CMK (cell line): ENCODE measurements at regions not wholly inside any gene's neighbourhood (a gene's known extent, or its start where the extent isn't known, plus 50 kb on each side); places are given as distances from the start of the nearest gene placed in this dataset.
"Not testable (repeated sequence)": the region's sequence is repeated elsewhere in the genome, so short reads cannot be mapped to it uniquely, and the experiment has no call there.

Source experiments
- DNase-seq: peaks from one replicate; pipeline ENCODE4 v3.0.0-alpha.2; 2010; ENCODE audit warnings: low read depth

- not testable (repeated sequence) for DNase-seq
Observed at GRCh38 chr1:146504121-146504520, 275.3 kb upstream of the NOTCH2NLA start.

- not testable (repeated sequence) for DNase-seq
Observed at GRCh38 chr1:146487555-146487954, 258.7 kb upstream of the NOTCH2NLA start.

DNA sequence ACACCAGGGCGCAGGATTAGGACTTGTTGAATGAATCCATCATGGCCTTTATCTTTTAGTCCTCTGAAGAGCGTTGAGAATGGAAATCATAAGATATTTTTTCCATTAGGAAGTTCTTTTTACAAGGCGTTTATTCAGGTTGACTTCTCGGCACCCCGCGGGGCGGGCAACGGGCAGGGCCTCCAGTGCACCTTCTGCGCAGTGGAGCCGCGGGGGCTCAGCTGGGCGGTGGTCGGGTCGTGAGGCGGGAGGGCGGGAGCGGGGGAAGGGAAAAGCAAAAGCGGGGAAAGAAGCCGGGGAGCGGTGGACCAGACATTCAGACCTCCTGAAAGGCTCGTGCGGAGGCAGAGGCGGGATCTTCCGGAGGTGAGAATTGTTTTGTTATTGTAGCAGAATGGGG lies 258.3 kb upstream of the NOTCH2NLA start:
- DNase-seq: not testable (repeated sequence)

DNA sequence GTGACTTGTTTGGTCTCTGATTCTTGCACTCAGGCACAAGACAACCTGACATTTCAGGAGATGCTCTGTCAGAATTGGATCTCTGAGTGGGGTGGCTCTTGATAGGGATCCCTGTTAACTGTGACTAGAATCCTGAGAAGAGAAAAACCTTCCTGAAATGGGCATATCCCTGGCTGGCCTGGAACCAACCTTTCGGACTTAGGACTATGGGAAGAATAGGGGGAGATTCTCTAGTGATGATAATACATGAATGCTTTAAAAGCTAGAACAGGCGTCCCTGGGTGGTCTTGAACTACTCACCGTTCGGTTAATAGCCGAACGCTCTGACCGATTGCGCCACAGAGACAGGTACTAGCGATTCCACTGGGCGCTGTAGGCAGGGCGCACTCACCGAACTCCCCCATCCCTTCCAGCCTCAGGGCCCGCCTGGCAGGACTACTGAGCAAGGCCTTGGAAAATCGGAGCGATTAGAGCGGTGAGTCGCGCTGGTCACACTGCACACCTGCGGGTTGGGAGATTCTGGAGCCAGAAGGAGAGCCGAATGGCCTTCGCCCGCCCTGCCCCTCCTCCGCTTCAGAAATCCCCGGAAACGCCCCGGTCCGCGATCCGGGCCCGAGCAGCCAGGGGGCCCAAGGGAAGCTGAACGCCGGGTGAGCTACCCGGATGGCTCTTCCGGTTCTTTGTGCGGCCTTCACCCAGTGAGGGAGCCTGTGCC lies 257.6 kb upstream of the NOTCH2NLA start:
- not testable (repeated sequence) for DNase-seq

DNA sequence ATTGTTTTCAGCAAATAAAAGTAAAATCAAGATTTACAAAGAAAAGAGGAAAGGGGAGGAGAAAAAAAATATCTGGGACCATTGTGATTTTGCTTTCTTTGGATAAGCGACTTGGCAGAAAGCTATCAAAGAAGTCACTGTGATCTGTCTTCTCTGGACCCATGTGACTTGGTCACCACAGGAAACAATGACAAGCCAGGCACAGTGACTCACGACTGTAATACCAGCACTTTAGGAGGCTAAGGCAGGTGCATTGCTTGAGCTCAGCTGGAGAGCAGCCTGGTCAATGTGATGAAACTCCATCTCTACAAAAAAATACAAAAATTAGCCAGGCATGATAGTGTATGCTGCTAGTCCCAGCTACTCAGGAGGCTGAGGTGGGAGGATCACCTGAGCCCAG lies 255.4 kb upstream of the NOTCH2NLA start:
- not testable (repeated sequence) for DNase-seq

DNA sequence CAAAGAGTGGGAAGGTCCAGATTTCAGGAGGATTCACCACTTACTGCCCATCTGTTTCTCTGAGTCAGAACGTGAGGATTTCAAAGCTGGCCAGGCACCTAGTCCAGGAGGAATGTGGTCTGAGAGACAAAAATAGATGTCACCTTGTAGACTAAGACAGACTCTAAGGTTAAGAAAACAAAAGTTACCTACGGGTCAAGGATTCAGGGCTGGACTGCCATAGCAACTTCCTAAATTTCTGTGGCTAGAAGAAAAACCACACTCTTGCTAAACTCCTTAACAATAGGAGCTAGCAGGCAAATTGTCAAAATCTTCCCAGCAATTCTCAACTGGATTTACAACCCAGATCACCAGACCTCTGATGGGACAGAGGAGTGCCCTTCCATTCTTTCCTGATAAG lies 250.4 kb upstream of the NOTCH2NLA start:
- DNase-seq: not testable (repeated sequence)

DNA sequence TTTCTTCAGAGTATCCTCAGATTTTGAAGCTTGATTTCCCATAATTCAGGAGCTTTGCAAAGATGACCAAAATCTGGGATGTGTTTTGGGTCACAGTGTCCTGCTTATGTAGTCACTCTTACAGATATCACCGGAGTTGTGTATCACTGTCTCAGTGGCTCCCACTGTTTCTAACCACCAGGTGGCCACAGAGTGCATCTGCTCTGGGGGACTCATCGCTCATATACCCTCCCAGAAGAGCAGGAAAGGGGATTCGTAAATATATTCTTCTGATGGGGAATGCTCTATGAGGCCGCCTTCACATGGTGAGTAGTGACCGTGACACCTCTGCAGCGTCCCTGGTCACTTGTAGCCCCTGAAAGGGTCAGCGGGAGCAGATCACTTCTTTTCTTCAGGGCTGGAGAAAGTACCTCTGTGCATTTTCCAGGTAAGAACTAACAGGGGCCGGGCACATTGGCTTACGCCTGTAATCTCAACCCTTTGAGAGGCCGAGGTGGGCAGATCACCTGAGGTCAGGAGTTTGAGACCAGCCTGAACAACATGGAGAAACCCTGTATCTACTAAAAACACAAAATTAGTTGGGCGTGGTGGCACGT lies 249.4 kb upstream of the NOTCH2NLA start:
- not testable (repeated sequence) for DNase-seq

- not testable (repeated sequence) for DNase-seq
Observed at GRCh38 chr1:146475086-146475485, 246.3 kb upstream of the NOTCH2NLA start.

DNA sequence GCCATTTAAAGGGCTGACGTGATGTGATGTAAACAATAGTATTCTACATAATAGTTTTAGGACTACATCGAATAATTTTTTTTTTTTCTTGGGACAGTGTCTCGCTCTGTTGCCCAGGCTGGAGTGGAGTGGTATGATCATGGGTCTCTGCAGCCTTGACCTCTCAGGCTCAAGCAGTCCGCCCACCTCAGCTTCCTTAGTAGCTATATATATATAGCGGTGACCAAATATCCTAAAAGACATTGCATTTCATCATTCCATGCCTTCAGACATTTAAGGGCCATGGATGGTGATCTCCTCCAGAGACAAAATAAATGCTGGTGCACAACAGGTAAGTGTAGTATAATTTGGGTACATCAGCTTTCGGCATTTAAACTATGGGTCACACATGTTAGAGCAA lies 245.4 kb upstream of the NOTCH2NLA start:
- not testable (repeated sequence) for DNase-seq

DNA sequence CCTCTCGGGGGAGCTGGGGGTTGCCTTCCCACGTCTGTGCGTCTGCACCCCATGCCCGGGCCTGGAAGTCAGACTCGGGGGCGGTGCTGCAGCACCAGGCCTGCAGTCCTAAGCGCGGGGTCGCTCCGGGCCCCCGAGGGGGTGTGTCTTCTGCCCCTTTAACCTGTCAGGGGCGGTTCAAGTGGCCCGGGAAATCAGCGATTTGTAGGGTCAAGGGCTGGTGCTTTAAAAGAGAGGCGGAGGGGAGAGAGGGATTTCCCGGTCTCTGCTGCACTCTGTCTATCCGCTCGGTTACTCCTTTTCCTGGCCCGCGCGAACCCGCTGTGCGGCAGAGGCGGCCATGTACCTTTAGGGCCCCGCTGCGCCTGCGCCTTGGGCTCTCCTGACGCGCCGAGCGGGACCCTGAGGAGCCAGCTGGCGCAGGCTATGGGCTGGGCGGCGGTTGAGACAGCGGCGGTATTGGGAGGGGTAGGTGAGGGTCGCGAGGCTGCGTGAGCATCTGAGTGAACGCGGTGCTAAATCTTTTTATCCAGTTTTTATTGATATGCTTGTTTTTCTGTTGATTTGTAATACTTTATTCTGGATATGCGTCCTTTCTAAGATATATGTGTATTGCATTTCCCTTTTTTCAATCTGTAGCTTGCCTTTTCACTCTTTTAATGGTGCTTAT lies 243.5 kb upstream of the NOTCH2NLA start:
- DNase-seq: not testable (repeated sequence)

DNA sequence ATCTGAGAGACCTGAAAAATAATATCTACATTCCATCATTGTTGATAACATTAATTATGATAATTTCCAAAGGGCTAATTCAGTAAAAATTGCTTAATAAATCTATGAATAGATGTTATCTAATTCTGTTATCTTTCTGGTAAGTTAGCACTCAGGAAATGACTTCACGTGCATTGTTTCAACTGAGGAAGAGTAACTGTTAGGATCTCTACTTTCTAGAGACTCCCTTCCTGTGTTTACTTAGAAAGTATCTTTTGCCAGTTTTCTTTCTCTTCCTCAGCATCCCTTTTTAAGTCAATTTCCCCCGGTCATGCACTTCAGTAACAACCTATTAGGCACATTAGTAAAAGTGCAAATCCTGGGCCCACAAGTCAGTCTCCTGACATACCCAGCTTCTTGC lies 231.1 kb upstream of the NOTCH2NLA start:
- not testable (repeated sequence) for DNase-seq

- DNase-seq: not testable (repeated sequence)
Observed at GRCh38 chr1:146459308-146459707, 230.5 kb upstream of the NOTCH2NLA start.

DNA sequence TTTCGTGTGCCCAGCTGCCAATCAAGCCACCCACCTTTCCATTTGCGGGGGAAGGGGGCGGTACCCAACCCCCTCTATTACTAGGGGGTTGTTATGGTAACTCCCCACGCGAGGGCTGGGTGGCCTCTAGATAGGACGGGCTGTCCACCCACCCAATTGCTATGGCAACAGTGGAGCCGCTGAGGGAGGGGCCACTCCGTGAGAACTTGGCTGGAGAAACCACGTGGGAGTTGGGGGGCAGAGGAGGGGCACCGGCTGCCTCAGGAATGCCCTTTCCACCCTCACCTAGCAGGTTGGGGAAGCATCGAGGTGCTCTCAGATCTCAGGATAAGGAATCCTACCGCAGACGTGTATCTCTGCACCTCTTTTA lies 220.0 kb upstream of the NOTCH2NLA start:
- DNase-seq: not testable (repeated sequence)

- not testable (repeated sequence) for DNase-seq
Observed at GRCh38 chr1:146448212-146448876, 219.5 kb upstream of the NOTCH2NLA start.

- DNase-seq: not testable (repeated sequence)
Observed at GRCh38 chr1:146443871-146444222, 215.0 kb upstream of the NOTCH2NLA start.

DNA sequence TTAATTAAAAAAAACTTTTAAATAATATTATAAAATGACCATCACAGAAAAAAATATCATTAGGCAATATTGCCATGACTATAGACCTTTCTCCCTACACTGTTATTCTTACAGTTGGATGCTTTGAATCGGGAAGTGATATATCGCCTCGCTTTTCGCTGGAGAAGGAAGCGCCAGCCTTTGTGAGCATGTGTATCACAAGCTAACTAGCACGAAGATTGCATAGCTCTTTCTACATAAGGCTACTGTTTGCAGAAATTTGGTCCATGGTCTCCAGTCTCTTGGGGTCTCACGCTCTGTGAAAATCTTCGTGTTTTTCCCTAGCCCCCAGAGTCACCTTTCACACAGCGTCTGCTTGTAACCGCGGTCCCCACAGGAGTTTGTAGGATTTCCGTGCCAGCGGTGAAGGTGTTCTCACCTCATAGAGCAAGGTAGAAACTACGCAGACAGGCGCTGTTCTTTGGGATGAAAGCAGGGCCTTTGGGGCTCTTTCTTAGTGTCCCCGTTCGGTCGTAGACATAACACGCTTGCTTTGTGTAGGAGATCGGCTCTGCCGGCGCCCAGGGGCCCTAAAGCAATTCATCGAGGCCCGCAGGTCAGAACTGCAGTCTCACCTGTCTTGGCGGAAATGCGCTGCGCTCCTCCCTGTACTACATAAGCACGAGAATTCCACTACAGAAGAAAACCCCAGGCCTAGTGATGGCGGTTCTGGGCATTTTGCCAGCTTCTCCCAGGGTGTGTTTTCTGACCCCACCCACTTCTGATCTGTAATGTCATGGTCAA lies 214.5 kb upstream of the NOTCH2NLA start:
- DNase-seq: not testable (repeated sequence)

GRCh38 chr1:146438543-146438942 lies 209.7 kb upstream of the NOTCH2NLA start:
- DNase-seq: not testable (repeated sequence)

DNA sequence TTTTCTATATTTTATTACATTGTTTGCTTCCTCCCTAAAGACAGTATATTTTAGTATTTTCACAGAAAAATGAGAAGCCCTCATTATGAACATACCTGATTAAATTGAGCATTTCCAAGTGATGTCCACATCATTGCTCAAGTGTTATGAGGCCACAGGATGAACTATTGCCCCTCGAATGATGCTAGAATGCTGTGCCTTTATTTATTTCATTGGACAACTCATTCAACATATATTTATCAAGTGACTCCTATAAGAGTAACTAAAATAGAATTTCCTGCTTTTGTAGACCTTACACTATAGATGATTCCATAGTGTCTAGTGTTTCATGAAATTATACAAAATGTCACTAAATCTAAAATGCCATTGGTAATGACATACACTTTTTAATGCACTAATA lies 187.8 kb upstream of the NOTCH2NLA start:
- DNase-seq: not testable (repeated sequence)

GRCh38 chr1:146415017-146415416 lies 186.2 kb upstream of the NOTCH2NLA start:
- not testable (repeated sequence) for DNase-seq

- DNase-seq: not testable (repeated sequence)
Observed at GRCh38 chr1:146413911-146414310, 185.1 kb upstream of the NOTCH2NLA start.

- DNase-seq: not testable (repeated sequence)
Observed at GRCh38 chr1:146411923-146412322, 183.1 kb upstream of the NOTCH2NLA start.
